HG03064 (cell line): ENCODE measurements at regions not wholly inside any gene's neighbourhood (a gene's known extent, or its start where the extent isn't known, plus 50 kb on each side); places are given as distances from the start of the nearest gene placed in this dataset.
"Not testable (repeated sequence)": the region's sequence is repeated elsewhere in the genome, so short reads cannot be mapped to it uniquely, and the experiment has no call there.

Experiments used
- ATAC-seq: cut with Tn5 transposase; IDR thresholded peaks from one replicate; pipeline ENCODE4 v1.9.1; 2021; ENCODE audit warnings: low read depth; ENCODE audit not compliant: unreplicated experiment

DNA sequence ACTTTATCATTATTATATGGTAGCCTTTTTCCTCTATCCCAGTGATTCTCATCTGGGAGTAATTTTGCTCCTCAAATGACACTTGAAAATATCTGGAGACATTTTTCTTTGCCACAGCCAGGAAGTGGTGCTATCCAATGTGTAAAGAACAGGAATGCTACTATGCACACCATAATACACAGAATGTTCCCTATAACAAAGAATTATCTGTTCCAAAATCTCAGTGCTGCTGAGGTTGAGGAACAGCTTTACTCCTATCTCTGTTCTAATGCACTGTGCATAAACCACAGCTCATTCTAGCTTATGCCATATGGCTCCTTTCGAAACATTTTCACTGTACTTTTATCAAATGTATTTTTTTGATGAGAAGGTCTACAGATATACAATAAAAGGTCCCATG lies 1231.2 kb upstream of the CELF4 start:
- no peak for ATAC-seq

DNA sequence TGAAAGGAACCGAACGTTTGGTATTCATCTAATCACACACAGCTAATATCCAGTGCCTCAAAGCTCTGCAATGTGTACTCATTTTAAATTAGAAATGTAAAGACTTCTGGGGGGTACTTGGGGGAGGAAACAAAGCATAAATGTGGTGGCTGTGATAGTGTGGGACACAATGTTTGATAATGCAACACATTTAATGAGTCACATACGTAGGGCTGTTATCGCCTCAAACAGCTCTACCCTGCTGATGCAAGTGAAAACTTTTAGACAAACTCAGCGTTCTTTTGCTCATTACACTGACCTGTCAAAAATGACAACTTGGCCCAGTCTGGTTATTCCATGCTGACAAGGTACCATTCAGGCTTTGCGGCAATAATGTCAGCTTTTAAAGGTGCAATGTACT lies 1227.1 kb upstream of the CELF4 start:
- ATAC-seq = no peak

DNA sequence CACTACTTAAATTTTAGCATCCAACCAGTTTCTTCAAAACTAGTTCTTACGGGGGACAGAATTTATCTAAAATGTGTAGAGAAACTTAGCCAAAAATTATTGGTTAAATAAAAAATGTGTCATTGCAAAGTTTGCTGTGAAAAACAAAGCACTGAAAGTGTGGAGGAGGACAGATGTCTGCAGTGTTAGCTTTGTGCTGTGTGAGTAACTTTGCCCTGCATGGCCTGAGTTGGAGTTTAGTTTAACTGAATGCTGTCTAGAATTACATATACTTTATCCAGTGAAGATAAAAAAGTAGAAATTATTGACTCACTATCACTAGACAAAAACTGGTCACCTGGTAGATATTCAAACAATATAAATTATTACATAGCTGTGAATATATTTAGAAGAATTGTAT lies 1225.2 kb upstream of the CELF4 start:
- ATAC-seq = no peak

DNA sequence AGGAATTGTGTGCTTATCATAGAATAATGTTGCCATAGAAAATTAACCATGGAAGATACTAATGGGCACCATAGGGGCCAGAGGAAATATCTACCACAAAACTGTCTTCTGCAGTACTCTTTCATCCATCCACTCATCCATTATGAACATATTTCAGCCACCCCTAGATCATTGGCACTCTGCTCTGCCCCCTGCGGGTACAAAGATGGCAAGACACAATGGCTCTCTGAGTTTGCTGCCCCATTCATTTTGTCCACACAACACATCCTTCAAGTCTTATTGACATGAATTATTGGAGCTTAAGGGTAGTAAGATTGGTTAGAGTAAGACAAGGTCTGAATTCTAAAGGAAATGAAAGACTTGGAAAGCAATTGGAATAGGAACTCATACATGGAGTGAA lies 1224.7 kb upstream of the CELF4 start:
- ATAC-seq = no peak

DNA sequence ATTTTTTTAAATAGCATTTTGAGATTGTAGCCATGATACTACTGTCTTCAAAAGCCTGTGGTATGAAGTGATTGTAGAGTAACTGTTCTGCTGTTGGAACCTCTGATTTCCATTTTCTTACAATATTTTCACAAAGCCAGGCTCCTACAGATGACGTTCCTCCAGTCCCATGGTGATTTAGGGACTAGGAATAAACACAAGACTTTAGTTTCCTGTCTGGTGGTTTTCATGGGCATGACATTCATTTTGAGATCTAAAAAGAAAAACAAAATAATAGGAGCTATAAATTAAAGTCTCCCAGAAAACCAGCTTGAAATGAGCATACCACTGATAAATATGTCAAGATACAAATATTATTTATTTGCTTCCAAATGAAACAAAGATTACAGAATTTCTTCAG lies 1223.5 kb upstream of the CELF4 start:
- ATAC-seq = no peak

DNA sequence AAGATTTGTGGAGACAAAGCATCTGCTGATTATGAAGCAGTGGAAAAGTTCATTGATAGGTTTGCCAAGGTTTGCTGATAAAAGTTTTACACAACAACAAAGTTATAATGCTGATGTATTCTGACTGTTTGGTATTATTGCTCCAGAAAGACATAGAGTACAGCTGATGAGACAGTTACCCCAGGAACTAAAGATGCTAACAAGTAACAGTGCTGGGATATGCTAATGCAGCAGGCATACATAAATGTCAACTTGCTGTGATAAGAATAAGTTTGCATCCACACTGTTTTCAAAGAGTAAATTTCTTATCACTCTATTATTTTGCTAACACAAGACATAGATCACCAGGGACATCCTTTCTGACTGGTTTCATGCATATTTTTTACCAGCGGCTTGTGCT lies 1221.3 kb upstream of the CELF4 start:
- no peak for ATAC-seq

DNA sequence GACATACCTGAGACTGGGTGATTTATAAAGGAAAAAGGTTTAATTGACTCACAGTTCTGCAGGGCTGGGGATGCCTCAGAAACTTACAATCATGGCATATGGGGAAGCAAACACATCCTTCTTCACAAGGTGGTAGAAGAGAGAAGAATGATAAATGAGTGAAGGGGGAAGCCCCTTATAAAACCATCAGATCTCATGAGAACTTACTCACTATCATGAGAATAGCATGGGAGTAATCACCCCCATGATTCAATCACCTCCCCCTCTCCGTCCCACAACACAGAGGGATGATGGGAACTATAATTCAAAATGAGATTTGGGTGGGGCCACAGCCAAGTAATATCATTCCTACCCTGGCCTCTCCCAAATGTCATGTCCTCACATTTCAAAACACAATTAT lies 1206.0 kb upstream of the CELF4 start:
- not testable (repeated sequence) for ATAC-seq

DNA sequence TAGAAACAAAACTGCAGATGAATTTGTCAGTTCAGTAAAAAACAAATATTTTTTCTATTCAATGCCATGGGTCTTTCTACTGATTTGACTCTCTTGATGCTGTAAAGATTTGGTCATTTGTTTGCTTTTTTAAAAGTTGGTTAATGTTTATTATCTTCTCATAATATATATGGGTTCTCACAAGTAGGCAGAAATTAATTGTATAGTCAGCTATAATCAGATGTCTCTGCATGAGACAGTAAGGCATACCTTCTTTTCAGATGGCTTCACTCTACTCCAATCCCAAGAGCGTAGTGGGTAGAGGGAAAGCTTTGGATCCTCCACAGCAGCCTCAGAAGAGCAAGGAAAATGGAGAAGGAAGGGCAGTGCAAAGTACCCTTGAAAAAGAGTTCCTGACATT lies 1202.9 kb upstream of the CELF4 start:
- ATAC-seq = no peak

DNA sequence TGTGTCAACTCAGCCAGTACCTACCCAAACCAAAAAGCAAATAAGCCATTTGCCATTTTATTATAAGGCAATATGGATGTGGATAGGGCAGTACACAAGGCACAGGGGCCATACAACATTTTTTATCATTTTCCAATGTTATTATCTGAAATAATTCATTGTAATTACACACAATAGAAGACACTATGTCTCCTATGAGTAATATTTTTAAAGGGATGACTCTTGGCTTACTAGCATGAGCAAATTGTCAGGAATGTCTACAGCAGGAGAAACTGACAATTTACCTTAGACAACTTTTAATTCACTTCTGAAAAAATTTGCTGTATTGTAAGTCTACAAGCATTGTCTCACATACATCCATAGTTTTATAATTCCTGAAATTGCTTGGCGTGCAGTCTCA lies 1193.9 kb upstream of the CELF4 start:
- ATAC-seq = no peak

DNA sequence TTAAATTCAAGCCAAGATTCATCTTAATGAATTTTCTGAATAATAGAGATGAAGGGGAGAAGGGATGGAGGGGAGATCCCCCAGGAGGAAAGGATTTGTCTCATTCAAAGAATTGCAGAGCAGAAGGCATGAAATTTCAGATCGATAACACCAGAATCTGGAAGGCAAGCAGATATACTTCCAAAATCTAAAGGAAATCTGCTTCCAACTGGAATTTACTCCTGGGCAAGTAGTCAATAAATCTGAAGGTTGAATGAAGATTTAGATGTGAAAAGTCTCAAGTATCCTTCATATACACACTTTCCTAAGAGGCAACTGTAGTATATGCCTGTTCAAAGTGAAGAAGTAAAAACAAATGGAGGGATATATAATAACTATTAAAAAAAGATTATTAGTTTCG lies 1190.8 kb upstream of the CELF4 start:
- no peak for ATAC-seq

DNA sequence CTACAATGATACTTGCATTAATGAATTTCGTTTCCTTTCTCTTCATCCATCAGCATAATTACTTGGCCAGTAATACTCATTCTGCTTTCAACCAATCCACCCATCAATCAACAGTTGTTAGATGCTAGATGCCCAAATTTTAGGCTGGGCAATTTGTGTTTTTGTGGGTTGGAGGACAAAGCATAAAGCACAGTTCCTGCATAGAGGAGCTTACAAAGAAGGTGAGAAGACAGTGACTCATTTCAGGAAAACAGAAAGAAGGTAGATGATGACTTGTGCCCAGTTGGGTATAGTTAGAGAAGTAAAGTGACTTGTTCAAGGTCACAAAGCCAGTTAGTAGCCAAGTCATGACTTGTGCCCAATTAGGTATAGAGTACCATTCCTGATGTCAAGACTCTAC lies 1186.8 kb upstream of the CELF4 start:
- ATAC-seq = peak; percentile 58

DNA sequence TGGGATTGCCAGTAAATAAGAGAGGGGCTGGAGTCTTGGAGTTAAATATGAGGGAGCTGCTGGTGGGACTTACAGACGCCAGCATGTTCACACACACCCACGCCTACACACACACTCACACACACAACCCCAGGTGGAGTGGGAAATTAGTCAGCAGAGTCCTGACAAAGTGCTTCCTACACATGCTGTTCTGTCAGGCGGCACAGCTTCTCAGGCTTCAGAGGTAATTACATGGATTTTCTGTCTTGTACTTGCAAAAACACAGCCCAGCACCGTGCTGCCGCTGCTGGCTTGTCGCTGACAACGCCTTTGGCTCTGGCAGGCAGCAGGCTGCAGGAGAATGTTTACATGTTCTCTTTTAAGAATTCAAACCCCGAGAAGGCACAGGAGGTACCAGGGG lies 1186.3 kb upstream of the CELF4 start:
- no peak for ATAC-seq

DNA sequence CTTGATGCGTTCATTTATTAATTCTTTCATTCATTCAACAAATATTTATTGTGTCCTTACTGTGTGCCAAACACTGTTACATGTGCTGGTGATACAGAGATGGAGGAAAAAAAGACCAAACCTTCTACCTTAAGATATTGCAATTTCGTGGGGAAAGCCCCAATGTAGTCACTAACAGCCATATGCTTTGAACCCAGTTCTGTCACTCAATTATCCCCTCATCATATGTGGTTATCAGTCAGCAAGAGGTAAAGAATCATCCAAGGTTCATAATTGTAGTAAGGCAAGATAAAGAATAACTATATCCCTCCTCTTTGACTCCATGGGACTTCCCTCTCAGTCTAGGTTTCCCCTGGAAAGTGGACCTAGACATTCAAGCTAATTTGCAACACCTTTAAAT lies 1185.6 kb upstream of the CELF4 start:
- no peak for ATAC-seq

DNA sequence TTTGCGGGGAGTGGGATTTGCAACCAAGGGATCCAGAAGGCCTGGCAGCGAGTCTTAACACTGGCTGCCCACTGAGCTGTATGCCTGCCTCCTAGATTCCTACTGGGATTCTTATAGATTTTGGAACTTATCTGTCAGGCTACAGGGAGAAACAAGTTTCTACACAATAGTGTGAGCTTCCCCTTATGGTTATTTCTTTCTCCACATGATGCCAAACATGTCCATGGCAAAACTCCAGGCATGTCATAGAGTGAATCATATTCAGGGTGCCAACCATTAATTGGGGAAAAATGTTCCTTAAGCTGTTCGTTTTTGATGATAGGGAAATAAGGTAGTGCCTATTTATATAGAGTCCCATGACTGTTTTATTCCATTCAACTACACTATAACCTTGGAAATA lies 1185.2 kb upstream of the CELF4 start:
- ATAC-seq = no peak

DNA sequence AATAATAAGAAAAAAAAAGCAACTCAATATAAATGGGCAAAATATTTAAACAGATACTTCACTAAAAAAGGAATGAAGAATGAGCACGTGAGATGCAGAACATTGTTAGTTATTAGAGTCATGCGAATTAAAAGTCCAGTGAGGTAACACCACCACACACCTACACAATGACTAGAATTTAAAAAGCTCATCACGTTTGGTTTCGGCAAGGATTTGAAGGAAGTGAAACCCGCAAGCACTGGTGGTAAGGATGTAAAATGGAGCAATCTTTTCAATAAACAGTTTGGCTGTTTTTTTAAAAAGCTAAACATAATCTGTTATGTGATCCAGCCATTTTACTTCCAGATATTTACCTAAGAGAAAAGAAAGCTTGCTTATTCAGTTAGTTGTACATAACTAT lies 1181.6 kb upstream of the CELF4 start:
- ATAC-seq = no peak

DNA sequence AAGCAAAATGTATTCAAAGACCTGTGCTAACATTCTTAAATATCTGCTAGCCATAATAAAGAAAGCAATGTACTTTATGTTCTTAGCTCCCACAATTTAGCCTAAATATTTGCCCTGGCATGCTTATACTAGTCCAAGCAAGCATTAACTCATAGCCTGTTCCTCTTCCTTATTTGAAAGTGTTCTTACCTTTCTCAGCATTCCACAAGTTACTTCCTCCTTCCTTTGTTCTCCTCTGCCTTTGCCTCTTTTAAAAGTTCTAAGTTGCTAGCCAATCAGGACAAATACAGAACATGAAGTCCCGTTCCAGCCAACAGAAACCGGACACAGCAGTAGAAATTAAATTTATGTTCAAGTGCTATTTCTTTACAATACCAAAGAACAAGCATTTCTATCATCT lies 1154.6 kb upstream of the CELF4 start:
- ATAC-seq = not testable (repeated sequence)

DNA sequence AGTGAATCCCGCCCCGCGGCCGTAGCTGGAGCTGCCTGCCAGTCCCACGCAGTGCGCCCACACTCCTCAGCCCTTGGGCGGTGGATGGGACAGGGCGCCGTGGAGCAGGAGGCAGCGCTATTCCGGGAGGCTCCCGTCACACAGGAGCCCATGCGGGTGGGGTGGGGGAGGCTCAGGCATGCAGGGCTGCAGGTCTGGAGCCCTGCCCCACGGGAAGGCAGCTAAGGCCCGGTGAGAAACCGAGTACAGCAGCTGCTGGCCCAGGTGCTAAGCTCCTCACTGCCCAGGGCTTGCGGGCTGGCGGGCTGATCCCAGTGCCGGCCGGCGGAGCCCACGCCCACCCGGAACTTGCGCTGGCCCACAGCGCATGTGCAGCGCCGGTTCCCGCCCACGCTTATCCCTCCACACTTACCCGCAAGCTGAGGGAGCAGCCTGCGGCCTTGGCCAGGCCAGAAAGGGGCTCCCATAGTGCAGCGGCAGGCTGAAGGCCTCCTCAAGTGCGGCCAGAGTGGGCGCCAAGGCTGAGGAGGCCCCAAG lies 1152.8 kb upstream of the CELF4 start:
- no peak for ATAC-seq

DNA sequence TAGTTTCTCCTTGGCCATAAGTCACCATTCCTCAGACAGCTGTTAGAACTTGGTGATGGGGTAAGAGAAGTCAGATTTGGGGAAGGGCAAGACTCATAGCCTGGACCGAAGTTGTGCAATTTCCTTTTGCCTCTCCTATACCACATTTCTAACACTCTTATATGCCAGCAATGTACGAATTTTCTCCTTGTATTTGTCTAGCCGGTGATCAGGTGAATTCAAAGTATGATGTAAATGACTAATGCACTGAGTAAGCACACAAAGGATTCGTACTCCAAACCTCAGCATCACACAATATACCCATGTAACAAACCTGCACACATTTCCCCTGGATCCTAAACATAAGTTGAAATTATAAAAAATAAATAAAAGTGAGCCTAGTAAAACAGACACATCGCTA lies 1143.5 kb upstream of the CELF4 start:
- no peak for ATAC-seq

DNA sequence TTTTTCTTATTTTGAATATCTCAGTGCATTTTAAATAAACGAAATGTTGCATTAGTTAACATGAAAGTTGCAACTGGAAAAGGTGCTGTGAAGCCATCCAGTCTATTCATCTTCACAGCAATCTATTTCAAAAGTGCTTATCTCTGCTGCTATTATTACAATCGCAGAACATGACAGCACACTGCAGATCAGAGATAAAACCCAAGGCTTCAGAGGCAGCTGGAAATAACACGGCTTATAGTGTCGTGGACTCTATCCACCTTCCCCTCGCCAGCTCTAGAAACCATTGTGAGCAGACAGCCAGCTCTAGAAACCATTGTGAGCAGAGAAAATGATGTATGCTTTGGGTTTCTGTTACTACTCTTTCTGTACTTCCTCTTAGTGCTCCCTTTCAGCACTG lies 1140.8 kb upstream of the CELF4 start:
- ATAC-seq = no peak

DNA sequence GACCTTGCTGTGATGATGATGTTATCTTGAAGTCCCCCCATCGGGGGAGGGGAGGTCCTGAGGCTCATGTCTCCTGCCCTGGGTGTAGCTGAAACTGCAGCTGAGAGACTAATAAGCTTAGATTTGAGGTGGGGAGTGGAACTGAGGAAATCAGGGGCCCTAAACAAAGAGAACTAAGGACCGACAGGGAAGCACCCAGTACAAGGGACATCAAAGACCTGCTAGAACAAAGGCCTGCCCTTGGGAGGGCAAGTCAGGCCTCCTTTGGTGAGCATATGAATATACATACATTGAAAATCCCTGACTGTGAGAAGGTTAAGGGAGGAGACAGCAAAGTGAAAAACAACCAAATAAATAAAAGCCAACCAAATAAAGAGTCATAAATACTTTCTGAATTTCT lies 1132.5 kb upstream of the CELF4 start:
- ATAC-seq = no peak

DNA sequence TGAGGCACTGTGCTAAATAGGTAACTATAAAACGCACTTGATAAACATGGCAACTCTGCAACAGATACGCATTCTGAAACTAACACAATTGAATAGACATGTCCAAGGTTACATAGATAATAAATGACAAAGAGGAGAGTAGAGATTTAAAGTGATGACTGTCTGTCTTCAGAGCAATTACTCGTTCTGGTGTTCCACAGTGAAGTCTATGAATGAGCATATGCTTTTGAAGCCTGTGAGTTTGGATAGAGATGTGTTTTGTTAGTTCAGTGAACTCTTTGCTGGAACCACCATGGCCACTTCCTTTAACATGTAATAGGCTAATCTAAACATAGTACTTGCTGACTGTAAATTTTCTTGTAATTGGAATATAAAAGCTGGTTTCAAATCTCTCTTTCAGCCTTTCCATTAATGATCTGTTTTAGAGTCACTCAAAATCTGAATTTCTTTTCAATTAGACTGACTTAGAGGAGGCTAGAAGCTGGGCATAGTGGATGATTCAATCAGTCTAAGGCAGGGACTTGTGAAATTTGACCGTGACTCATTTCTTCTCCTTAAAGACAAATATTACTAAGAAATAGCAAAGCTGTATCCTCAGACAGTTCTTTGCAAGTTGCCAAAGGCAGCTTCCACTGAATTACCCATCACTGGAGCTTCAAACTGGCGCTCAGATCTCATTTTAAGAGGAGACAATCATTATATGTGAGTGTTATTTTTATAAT lies 1130.1 kb upstream of the CELF4 start:
- no peak for ATAC-seq

DNA sequence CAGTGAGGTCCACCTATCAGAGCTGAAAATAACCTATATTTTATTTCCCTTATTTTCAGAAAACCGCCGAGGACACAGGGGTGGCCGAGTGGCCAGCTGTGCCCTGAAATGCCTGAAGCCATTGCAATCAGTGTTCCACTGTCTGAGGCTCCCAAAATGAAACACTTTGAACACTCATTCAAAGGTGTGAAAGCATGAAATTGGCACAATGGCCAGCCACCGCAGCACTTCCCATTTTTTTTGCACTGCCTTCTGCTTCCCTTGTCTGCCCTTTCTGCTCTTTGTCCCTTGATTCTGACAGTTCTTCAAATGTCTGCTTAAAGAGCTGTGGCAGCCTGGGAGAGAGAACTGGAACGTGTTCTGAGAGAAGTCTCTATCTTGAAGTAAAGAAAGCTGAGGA lies 1127.5 kb upstream of the CELF4 start:
- ATAC-seq = no peak

DNA sequence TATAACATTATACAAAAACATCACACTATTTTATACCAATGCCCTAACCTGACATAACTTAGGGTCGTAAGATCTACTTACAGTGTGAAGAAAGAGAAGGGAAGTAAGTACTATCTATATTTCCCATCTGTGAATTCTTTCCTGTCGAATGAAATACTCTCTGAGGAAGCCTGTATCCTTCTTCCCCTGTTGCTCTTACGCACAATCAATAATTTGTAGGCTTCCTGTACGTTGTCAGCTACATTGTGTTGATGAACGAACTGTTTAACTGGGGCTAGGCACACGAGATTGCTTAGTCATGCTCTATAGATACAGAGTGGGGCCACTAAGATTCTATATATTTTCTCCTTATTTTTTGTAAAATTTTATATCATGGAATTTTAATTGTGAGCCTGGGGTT lies 1125.0 kb upstream of the CELF4 start:
- ATAC-seq = no peak
